SW480 (cell line): ENCODE measurements at regions not wholly inside any gene's neighbourhood (a gene's known extent, or its start where the extent isn't known, plus 50 kb on each side); places are given as distances from the start of the nearest gene placed in this dataset.
A peak's percentile ranks its signal among the peaks of the same experiment; 100 is the strongest.
"Not testable (repeated sequence)": the region's sequence is repeated elsewhere in the genome, so short reads cannot be mapped to it uniquely, and the experiment has no call there.

Source experiments
- DNase-seq: peaks from one replicate; pipeline ENCODE4 v3.0.0-alpha.2; 2016; ENCODE audit warnings: low spot score

- no peak for DNase-seq
These were observed 331.3 kb upstream of the RBMS3 start for GRCh38 chr3:28949580-28949979.

- no peak for DNase-seq
These were observed 330.3 kb upstream of the RBMS3 start for GRCh38 chr3:28950614-28951013.

- DNase-seq, result no peak
These were observed 328.9 kb upstream of the RBMS3 start for GRCh38 chr3:28951772-28952556.

- no peak for DNase-seq
These were observed 322.2 kb upstream of the RBMS3 start for GRCh38 chr3:28958656-28959055.

- DNase-seq, result no peak
These were observed 309.7 kb upstream of the RBMS3 start for GRCh38 chr3:28971156-28971555.

- peak; percentile 22 for DNase-seq
These were observed 307.9 kb upstream of the RBMS3 start for GRCh38 chr3:28972921-28973320.

- no peak for DNase-seq
These were observed 307.3 kb upstream of the RBMS3 start for GRCh38 chr3:28973609-28974008.

GRCh38 chr3:28978092-28978491 is 302.8 kb upstream of the RBMS3 start:
- DNase-seq, result no peak

GRCh38 chr3:28980131-28980530 is 300.7 kb upstream of the RBMS3 start:
- no peak for DNase-seq

- no peak for DNase-seq
These were observed 300.2 kb upstream of the RBMS3 start for GRCh38 chr3:28980631-28981030.

- no peak for DNase-seq
These were observed 298.0 kb upstream of the RBMS3 start for GRCh38 chr3:28982906-28983305.

GRCh38 chr3:28986922-28987321 is 293.9 kb upstream of the RBMS3 start:
- no peak for DNase-seq

- no peak for DNase-seq
These were observed 291.2 kb upstream of the RBMS3 start for GRCh38 chr3:28989646-28990089.

- no peak for DNase-seq
These were observed 286.5 kb upstream of the RBMS3 start for GRCh38 chr3:28994161-28994905.

- no peak for DNase-seq
These were observed 275.8 kb upstream of the RBMS3 start for GRCh38 chr3:29004885-29005599.

- no peak for DNase-seq
These were observed 275.0 kb upstream of the RBMS3 start for GRCh38 chr3:29005862-29006261.

- DNase-seq, result no peak
These were observed 269.4 kb upstream of the RBMS3 start for GRCh38 chr3:29011441-29011840.

- no peak for DNase-seq
These were observed 268.9 kb upstream of the RBMS3 start for GRCh38 chr3:29011966-29012365.

- DNase-seq, result no peak
These were observed 257.9 kb upstream of the RBMS3 start for GRCh38 chr3:29022976-29023375.

- DNase-seq, result no peak
These were observed 254.6 kb upstream of the RBMS3 start for GRCh38 chr3:29026286-29026685.

GRCh38 chr3:29026959-29027358 is 253.9 kb upstream of the RBMS3 start:
- no peak for DNase-seq

- not testable (repeated sequence) for DNase-seq
These were observed 249.7 kb upstream of the RBMS3 start for GRCh38 chr3:29031175-29031574.

GRCh38 chr3:29033511-29033910 is 247.4 kb upstream of the RBMS3 start:
- no peak for DNase-seq
